ENCODE measurements at regions not wholly inside any gene's neighbourhood (a gene's known extent, or its start where the extent isn't known, plus 50 kb on each side); places are given as distances from the start of the nearest gene placed in this dataset.

- Histone ChIP-seq H3K9me3 (ENCODE audit: control insufficient read depth, insufficient read depth, low read length) (no peaks in the 10 kb centered on the region), H3K79me2 (ENCODE audit: control insufficient read depth, low read length) (no peaks in the 10 kb centered on the region), H3K27ac (ENCODE audit: low read depth, low read length) (no peak overlapping the region), H3K27me3 (ENCODE audit: control insufficient read depth, low read length) (no peaks in the 10 kb centered on the region), H4K20me1 (ENCODE audit: control insufficient read depth, insufficient read depth, low read depth, low read length) (no peaks in the 10 kb centered on the region), H3K36me3 (ENCODE audit: control insufficient read depth, low read length) (no peaks in the 10 kb centered on the region), H3K9me2 (replicated peaks; ENCODE audit: control insufficient read depth, low read length) (no peaks in the 10 kb centered on the region), H3K4me3 (ENCODE audit: low read length) (no peak overlapping the region), H3F3A (ENCODE audit: control insufficient read depth, insufficient read depth) (0 out of 2 replicates have a peak, but pooled peaks cover 2% of the 10 kb centered on the region), H3K4me2 (ENCODE audit: low read length) (no peak overlapping the region), H3K4me1 (ENCODE audit: control insufficient read depth, low read length) (peaks cover 18% of the 10 kb centered on the region)
- no peak for TF ChIP-seq CTCF (IDR thresholded peaks at IDR 0.05; ENCODE audit: low read depth, low read length, poor library complexity, severe bottlenecking)
- TF ChIP-seq EZH2phosphoT487 (IDR thresholded peaks at IDR 0.05; ENCODE audit: borderline replicate concordance, low read length) = no peak
Measured at GRCh38 chr2:12089496-12089895, 343.1 kb downstream of the LPIN1 start.

GRCh38 chr2:12090072-12090471 is 343.6 kb downstream of the LPIN1 start:
- Histone ChIP-seq H3K4me3 (ENCODE audit: low read length) (no peak overlapping the region), H3K4me1 (ENCODE audit: control insufficient read depth, low read length) (peaks cover 18% of the 10 kb centered on the region), H3K27me3 (ENCODE audit: control insufficient read depth, low read length) (no peaks in the 10 kb centered on the region), H3K9me3 (ENCODE audit: control insufficient read depth, insufficient read depth, low read length) (no peaks in the 10 kb centered on the region), H3F3A (ENCODE audit: control insufficient read depth, insufficient read depth) (0 out of 2 replicates have a peak, but pooled peaks cover 2% of the 10 kb centered on the region), H3K36me3 (ENCODE audit: control insufficient read depth, low read length) (no peaks in the 10 kb centered on the region), H3K79me2 (ENCODE audit: control insufficient read depth, low read length) (no peaks in the 10 kb centered on the region), H3K27ac (ENCODE audit: low read depth, low read length) (no peak overlapping the region), H3K4me2 (ENCODE audit: low read length) (no peak overlapping the region), H3K9me2 (replicated peaks; ENCODE audit: control insufficient read depth, low read length) (no peaks in the 10 kb centered on the region), H4K20me1 (ENCODE audit: control insufficient read depth, insufficient read depth, low read depth, low read length) (no peaks in the 10 kb centered on the region)
- TF ChIP-seq EZH2phosphoT487 (IDR thresholded peaks at IDR 0.05; ENCODE audit: borderline replicate concordance, low read length) (no peak), CTCF (IDR thresholded peaks at IDR 0.05; ENCODE audit: low read depth, low read length, poor library complexity, severe bottlenecking) (no peak)

GRCh38 chr2:12090590-12090989 is 344.2 kb downstream of the LPIN1 start:
- H4K20me1 ChIP-seq (ENCODE audit: control insufficient read depth, insufficient read depth, low read depth, low read length) = no peaks in the 10 kb centered on the region
- H3K9me2 ChIP-seq (replicated peaks; ENCODE audit: control insufficient read depth, low read length) = no peaks in the 10 kb centered on the region
- no peaks in the 10 kb centered on the region for H3K27me3 ChIP-seq (ENCODE audit: control insufficient read depth, low read length)
- TF ChIP-seq CTCF (IDR thresholded peaks at IDR 0.05; ENCODE audit: low read depth, low read length, poor library complexity, severe bottlenecking) (no peak), EZH2phosphoT487 (IDR thresholded peaks at IDR 0.05; ENCODE audit: borderline replicate concordance, low read length) (no peak)
- H3K36me3 ChIP-seq (ENCODE audit: control insufficient read depth, low read length) = no peaks in the 10 kb centered on the region
- H3F3A ChIP-seq (ENCODE audit: control insufficient read depth, insufficient read depth) = 0 out of 2 replicates have a peak, but pooled peaks cover 2% of the 10 kb centered on the region
- H3K9me3 ChIP-seq (ENCODE audit: control insufficient read depth, insufficient read depth, low read length) = no peaks in the 10 kb centered on the region
- H3K4me1 ChIP-seq (ENCODE audit: control insufficient read depth, low read length) = peaks cover 18% of the 10 kb centered on the region
- no peak overlapping the region for H3K27ac ChIP-seq (ENCODE audit: low read depth, low read length)
- H3K79me2 ChIP-seq (ENCODE audit: control insufficient read depth, low read length) = no peaks in the 10 kb centered on the region
- no peak overlapping the region for H3K4me3 ChIP-seq (ENCODE audit: low read length)
- no peak overlapping the region for H3K4me2 ChIP-seq (ENCODE audit: low read length)
